Muscle of back (tissue), 3 donors: ENCODE measurements at regions not wholly inside any gene's neighbourhood (a gene's known extent, or its start where the extent isn't known, plus 50 kb on each side); places are given as distances from the start of the nearest gene placed in this dataset.
"Not testable (repeated sequence)": the region's sequence is repeated elsewhere in the genome, so short reads cannot be mapped to it uniquely, and the experiment has no call there.

Experiments used
- DNase-seq, 3 donors: peaks; one replicate each; pipeline versions ENCODE4 v3.0.0 to v3.0.0-alpha.2; 2013

DNA sequence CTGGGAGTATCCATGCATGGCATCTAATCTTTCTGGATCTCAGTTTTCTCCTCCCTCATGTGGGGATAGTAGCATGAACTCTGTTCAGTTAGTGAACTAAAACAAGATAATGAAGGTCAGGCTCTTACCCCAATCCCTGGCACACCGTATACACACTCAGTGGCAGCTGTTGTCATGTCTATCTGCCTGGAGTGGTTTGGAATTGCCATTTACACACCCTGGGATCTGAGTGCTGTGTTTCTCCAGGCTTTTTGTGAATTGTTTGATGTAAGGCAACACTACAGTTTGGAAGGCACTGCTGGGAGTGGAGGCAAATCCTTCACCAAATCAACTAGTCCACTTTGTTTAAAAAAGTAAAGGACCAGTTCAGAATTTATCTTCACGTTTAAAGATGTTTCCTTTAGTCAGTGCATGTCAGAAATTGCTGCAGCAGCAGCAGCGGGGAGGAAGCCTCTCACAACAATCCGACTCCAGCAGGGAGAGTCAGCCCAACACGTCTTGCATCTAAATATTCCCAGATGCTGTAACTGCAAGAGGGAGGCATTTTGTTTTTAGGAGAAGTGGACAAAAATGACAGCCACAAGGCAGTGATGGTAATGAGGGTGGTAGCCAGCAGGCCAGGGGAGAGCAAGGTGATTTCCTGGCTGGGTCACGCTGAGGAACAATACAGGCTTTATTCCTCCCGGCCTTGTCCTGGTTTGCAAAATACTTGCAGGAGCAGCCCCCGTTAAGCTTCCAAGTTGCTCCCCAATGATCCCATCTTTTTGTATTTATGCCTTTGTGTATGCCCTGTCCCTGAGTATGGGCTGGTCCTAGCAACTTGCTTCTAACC lies 128.5 kb upstream of the LRIG1 start:
- peak in 2 of 3 donors; percentile 33 to 73 for DNase-seq

DNA sequence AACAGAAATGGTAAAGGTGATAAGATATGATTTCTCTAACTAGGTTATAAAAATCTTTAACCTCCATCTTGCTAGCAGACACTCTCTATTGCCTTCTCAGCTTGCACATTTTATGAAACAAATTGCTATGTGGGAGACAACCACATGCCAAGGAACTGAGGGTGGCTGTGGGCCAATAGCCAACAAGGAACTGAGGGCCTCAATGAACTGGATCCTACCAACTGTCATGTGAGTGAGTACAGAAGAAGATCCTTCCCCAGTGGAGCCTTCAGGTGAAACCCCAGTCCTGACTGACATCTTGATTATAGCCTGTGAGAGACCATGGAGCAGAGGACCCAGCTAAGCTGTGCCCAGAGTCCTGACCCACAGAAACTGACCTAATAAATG lies 129.2 kb upstream of the LRIG1 start:
- DNase-seq: no peak

DNA sequence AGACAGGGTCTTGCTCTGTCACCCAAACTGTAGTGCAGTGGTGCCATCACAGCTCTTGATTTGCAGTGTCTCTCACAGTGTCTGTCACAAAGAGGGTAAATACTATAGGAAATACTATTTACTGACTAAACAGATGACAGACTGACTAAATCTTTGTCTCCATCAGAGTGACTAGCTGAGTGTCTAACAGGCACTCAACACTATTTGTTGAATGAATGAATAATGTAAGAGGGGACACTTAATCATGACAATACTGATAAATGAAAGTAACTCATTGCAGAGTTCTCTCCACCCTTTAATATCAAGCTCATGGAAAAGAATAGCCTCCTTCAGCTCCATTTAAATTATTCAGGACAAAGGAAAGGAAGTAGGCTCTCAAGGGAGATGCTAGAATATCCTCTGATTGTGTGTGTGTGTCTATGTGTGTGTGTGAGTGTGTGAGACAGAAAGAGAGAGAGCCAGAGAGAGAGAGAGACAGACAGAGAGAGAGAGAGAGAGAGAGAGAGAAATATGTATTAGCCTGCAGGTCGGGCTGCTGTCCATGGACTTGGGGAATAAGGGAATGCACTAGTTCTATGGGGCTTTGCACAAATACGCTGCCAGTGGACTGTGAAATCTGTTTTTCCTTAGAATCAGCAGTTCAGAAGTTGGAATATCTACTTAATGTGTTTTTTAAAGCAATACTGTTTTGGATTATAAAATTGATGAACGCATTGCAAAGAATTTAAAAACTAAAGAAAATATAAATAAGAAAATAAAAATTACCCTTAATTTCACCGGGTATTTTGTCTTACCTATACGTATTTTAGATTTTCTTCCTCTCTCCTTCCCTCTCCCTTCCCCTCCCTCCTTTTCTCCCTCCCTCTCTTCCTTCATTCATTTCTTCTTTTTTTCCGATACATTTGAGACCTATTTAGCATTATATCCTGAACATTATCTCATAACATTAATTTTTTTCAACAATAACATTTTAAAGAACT lies 132.9 kb upstream of the LRIG1 start:
- DNase-seq: peak in 2 of 3 donors; percentile 58 to 78

DNA sequence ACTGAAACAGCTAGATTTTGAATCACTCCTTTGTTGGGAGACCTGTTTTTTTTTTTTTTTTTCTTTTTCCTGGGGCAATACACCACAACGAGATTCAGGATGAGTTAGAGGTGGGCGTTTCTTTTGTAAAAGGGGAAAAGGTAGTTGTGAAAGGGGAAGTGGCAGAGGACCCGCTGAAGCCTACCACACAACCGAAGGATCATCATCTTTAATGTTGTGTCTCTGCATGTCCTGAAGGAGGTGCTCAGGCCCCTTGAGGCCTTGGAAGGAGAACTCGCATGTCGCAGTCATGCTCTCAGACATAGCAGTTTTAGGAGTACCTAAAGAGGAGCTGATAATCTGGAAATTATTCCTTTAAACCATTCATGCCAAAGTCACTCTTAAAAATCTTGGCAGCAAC lies 137.9 kb upstream of the LRIG1 start:
- DNase-seq: no peak

DNA sequence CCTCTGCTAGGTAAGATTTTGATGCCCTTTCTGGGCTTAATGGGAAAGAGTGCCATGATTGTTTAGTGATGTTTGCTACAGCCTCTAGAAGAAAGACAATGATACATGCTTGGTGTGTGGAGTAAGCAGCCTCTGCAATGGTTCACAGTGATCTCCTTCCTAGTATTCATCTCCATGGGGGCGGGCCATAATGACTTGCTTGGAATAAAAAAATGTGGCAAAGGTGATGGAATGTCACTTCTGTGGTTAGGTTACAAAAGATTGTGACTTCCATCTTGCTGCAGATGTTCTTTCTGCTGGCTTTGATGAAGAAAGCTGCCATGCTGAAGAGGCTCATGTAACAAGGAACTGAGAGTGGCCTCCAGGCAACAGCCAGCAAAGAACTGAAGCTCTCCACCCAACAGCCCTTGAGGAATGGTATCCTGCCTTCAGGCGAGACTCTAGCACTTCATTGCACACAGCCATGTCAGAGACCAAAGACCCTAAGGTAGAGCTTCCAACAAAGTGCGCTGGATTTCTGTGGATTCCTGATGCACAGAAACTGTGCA lies 139.1 kb upstream of the LRIG1 start:
- no peak for DNase-seq

DNA sequence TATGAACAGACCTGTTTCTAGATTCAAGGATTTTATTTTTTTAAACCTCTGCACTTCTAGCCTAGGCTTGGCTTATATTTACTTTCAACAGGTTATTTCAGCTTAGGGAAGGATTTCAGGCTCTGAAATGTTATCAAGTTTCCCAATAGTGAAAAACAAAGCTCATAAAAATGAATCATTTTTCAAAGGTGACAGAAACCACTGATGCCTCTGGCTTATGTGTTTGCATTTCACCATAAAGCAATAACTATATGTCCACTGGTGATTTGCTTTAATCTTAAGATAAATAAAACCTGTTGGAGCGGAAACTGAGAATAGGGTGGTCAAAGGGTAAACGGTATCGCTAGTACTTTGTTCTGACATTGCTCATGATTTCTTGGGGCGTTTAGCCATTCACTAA lies 141.2 kb upstream of the LRIG1 start:
- no peak for DNase-seq

DNA sequence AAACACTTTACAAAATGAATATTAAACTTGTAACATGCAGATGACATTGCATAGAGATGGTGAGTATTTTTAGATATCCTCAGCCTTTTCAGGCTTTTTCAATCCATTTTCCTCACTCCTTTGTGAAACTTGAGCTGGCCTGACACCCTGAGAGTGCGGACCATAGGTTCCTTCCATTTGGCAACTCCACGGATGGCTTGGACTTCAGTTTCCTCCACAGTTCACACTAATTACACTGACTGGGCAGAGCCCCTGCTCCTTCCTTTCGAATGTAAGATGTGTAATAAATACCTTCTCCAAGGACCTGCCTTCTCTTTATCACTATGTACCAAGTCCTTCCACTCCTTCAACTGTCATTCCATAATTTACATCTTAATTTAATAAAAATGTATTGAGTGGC lies 141.7 kb upstream of the LRIG1 start:
- DNase-seq: no peak

DNA sequence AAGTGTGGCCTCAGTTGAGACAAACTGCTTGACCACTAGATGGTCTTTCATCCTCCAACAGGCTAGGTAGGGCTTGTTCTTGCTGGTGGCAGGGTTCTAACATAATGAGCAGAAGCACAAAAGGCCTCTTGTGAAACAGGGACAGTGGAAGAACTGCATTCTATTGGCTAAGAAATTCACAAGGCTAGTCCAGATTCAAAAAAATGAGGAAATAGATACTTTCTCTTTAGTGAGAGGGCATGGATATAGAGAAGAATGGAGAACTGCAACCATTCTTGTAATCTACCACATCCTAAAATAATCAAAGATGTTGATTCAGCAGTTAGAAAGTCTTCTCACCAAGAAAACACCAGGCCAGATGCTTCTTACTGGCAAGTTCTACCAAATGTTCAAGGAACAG lies 143.7 kb upstream of the LRIG1 start:
- no peak for DNase-seq

DNA sequence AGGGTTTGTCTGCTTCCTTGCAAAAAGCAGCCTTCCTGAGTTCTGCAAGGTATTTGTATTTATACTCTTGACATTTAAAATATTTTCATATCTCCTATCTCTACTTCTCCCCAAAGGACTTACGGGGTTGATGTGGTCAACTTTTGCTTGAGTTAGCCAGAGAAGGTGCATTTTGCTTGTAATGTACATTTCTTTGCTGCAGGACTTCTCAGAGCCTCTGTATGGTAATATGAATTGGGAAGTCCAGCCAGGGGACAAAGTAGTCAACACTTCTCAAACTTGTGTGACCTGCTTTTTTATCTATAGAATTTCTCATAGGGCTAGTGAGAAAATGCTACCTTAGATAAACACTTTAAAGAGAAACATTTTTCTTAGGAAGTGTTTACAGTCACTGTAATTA lies 148.2 kb upstream of the LRIG1 start:
- no peak for DNase-seq

DNA sequence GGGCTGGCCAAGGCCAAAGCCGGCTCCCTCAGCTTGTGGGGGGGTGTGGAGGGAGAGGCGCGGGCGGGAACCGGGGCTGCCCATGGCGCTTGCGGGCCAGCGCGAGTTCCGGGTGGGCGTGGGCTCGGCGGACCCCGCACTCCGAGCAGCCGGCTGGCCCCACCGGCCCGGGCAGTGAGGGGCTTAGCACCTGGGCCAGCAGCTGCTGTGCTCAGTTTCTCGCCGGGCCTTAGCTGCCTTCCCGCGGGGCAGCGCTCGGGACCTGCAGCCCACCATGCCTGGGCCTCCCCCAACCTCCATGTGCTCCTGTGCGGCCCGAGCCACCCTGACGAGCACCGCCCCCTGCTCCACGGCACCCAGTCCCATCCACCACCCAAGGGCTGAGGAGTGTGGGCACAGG lies 150.7 kb upstream of the LRIG1 start:
- DNase-seq: not testable (repeated sequence)

DNA sequence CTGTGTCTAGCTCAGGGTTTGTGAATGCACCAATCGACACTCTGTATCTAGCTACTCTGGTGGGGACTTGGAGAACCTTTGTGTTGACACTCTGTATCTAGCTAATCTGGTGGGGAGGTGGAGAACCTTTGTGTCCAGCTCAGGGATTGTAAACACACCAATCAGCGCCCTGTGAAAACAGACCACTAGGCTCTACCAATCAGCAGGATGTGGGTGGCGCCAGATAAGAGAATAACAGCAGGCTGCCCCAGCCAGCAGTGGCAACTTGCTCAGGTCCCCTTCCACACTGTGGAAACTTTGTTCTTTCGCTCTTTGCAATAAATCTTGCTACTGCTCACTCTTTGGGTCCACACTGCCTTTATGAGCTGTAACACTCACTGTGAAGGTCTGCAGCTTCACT lies 151.3 kb upstream of the LRIG1 start:
- not testable (repeated sequence) for DNase-seq

DNA sequence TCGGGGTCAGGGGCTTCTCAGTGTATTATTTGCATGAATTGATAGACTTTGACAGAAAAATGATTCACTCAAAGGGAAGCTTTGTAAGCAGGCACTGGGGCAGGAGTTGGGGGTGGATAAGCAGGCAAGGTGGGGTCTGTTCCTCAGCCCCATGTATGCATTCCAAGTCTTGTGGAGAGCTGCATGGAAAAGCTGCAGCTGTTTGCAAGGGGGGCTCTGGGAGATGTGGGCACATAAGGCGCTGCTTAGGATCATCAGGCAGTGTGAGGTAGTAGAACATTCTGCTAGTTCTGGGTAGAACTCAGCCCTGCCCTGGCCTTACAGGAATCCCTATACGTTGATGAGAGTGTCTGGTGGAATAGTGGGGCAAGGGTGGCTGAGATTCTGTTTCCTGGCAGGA lies 154.2 kb upstream of the LRIG1 start:
- no peak for DNase-seq

DNA sequence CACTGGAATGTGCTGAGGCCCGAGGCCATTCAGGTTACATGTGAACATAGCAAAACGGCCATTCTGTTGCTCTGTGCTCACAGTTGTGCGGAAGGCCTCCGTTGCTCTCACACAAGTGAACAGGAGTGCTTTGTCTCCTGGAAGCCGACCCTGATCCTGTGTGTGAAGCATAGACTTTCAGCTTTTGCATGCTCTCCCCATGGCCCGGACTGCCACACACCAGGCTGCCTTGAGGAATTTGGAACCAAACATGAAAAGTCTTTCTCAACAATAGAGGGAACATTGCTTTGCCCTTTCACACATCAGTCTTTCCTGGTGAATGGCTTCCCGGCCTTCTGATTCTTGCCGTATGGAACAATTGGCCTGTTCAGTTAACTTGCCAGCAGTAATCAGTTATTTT lies 154.8 kb upstream of the LRIG1 start:
- DNase-seq: peak in 1 of 3 donors; percentile 27

DNA sequence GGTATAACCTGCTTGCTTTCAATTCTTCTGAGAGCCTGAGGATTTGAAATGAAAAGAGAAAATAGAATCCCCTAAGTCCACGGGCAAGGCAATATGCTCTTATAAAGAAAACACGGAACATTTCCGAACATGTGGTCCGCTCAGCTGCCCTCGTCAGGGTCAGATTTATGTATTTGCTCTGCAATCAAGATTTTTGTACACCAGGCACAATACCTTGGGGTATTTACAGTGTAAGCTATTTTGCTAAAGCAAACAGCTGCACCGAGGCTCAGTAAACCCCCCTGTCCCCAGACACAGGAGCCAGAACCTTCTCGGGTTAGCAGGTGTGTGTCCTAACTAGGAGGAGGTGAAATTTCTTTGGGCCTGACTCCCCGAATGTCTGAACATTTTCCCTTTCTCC lies 155.8 kb upstream of the LRIG1 start:
- DNase-seq: peak in 1 of 3 donors; percentile 64

DNA sequence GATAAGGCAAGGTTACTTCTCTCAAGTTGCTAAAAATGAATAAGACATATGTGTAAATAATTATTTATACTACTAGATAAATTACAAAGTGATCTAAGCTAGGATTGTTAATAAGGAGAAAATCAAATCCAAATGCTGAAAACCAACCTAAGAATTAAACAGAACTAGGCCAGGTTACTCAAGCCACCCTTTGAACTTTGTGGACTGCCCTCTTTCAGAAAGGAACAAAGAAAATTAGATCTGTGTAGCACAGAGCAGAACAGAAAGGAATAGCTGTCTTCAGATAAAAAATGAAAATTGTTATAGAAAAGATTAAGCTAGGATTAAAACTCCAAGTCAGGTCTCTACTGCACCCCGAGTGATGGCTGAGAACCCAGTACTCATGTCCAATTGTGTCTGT lies 158.2 kb upstream of the LRIG1 start:
- no peak for DNase-seq

DNA sequence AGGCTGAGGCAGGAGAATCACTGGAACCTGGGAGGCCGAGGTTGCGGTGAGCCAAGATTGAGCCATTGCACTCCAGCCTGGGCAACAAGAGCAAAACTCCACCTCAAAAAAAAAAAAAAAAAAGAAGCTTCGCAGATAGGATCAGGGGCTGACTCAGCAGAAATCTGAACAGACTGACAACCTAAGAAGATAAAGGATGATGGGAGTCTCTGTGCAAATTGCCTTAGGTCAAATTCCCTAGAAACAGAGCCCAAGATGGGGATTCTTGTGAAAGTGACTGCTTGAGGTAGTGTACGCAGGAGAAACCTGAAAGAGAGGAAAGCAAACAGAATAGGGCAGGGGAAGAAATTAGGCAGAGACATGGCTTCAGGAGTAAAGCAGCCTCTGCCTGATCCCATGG lies 160.8 kb upstream of the LRIG1 start:
- DNase-seq: no peak

DNA sequence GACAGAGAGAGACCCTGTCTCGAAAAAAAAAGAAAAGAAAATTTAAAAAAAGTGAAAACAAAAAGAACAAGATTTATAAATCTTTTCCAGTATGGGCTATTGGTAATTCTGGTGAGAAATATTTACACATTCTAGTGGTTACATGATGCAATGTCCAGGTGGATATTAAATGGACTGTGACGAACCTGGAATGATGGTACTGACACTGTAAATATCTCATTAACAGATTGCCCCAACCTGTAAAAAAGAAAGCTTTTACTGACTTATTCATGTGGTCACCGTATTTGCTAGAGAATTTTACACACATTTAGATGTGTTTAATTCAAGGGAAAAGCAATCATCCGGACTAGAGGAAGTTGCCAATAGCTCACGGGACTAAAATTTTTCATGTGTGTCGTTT lies 162.1 kb upstream of the LRIG1 start:
- no peak for DNase-seq

DNA sequence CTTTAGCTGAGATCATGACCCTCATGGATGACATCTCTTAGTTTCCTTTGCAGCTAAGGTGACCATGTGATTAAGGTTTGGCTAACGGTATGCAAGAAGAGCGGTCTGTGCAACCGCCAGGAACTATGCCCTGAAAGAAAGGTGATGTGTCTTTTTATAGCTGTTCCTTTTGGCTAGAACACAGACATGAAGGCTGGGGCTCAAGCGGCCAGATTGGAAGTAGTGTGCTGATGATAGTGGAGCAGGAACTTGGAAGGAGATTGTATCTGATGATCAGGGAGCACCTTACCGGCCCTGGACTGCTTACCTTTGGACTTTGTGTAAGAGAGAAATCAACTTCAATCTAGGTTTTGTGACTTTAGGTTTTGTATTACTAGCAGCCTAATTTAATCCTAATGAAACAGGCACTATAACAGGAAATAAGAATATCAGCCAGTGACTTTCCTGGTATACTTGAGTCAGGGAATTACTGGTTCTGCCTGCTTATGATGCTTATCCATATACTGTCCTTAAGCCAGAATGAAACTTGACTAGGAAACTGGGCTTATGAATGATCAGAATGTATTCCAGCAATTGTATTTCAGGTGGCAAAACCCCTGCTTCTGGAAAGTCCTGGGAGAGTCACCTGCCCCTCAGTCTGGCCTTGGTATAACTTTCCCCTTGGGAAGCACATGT lies 164.3 kb upstream of the LRIG1 start:
- DNase-seq: no peak

DNA sequence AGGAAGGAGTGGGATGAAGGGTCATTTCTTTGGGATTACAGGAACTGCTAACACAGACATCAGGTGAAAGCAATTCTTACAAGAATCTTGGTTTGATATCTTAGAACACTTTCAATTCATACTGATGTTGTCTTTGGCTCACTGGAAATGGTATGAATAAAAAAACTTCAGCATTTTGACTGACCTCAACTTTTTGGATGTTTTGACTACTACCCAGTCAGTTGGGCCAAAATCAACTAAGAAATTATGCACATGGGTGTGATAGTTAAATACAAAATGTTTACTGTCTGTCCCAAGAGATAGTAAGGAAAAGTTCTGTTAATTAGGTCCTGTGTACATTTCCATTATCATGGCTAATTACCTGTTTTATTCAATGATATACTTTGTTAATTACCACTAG lies 165.5 kb upstream of the LRIG1 start:
- DNase-seq: no peak

DNA sequence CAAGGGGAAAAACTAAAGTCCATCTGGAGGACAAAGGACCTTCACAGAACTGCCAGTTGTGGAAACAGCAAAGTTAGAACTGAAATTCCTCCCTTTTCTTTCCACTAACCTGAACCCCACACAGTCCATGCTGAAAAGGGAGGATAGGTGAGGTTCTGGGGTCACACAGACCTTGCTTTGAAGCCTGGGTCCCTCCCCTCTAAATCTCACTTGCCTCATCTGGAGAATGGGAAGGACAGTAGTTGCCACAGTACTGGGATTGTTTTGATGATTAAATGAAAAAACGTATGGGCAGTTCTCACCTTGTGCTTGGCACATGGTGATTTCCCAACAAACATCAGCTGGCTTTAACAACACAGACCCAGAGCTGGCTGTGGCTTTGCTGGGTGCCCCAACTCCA lies 166.4 kb upstream of the LRIG1 start:
- DNase-seq: no peak

DNA sequence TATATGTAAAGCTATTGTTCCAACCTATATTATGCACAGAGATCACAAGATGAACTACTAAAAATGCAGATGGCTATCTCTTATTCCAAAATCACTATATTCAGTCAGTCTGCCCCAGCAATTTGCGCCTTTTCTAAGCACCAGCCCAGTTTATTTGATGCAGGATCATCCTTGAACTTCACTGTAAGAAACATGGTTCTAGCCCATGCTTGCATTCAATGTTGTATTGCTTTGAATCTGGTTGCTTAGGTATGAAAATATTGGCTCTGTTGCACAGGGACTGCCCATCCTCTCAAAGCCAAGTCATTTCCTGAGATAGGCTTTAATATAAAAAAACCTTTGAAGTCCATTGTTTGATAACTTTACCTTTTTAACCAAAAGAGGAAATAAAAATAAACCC lies 170.5 kb upstream of the LRIG1 start:
- DNase-seq: no peak

DNA sequence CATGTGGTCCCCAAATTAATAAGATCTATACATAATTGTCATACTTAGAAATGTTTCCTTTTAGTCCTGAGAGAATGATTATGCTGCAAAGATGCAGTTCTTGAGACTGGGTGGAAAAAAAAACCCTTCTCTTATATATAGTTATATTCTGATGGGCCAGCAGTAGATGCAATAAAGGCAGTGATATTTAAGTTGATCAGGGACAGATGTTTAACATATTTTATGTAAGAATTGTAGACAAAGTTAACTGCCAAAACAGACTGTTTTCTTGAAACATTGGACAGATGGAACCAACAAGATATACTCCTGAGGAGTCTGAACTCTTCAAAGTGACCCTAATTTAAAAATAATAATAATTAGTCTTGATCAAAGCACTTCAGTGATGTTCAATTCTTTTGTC lies 172.0 kb upstream of the LRIG1 start:
- DNase-seq: peak in 1 of 3 donors; percentile 59
